ENCODE measurements at regions not wholly inside any gene's neighbourhood (a gene's known extent, or its start where the extent isn't known, plus 50 kb on each side); places are given as distances from the start of the nearest gene placed in this dataset.

GRCh38 chrX:123036401-123036800 lies 147.7 kb upstream of the GRIA3 start:
- no peak for DNase-seq (ENCODE audit: low read depth in 1 of 2, low spot score in 1 of 2)
- H3K4me3 ChIP-seq, result no peak overlapping the region
- no peaks in the 10 kb centered on the region for H3K4me1 ChIP-seq (ENCODE audit: low read depth)
- H3K36me3 ChIP-seq, result no peaks in the 10 kb centered on the region
- H3K9me3 ChIP-seq (ENCODE audit: low read depth), result no peaks in the 10 kb centered on the region
- no peak for TF ChIP-seq CTCF (IDR thresholded peaks at IDR 0.05; ENCODE audit: low read depth, low read length)
- H3K27me3 ChIP-seq, result no peaks in the 10 kb centered on the region
- H3K27ac ChIP-seq, result no peak overlapping the region

- no peaks in the 10 kb centered on the region for H3K4me1 ChIP-seq (ENCODE audit: low read depth)
- TF ChIP-seq CTCF (IDR thresholded peaks at IDR 0.05; ENCODE audit: low read depth, low read length), result no peak
- H3K27ac ChIP-seq, result no peak overlapping the region
- no peaks in the 10 kb centered on the region for H3K27me3 ChIP-seq
- H3K36me3 ChIP-seq, result no peaks in the 10 kb centered on the region
- DNase-seq (ENCODE audit: low read depth in 1 of 2, low spot score in 1 of 2), result no peak
- no peak overlapping the region for H3K4me3 ChIP-seq
- no peaks in the 10 kb centered on the region for H3K9me3 ChIP-seq (ENCODE audit: low read depth)
These were observed 134.9 kb upstream of the GRIA3 start for GRCh38 chrX:123049071-123049625.

- H3K4me3 ChIP-seq, result no peak overlapping the region
- no peaks in the 10 kb centered on the region for H3K4me1 ChIP-seq (ENCODE audit: low read depth)
- no peaks in the 10 kb centered on the region for H3K36me3 ChIP-seq
- no peaks in the 10 kb centered on the region for H3K27me3 ChIP-seq
- H3K9me3 ChIP-seq (ENCODE audit: low read depth), result peaks cover 3% of the 10 kb centered on the region
- H3K27ac ChIP-seq, result no peak overlapping the region
- no peak for TF ChIP-seq CTCF (IDR thresholded peaks at IDR 0.05; ENCODE audit: low read depth, low read length)
- DNase-seq (ENCODE audit: low read depth in 1 of 2, low spot score in 1 of 2), result no peak
These were observed 123.1 kb upstream of the GRIA3 start for GRCh38 chrX:123060986-123061385.

- DNase-seq (ENCODE audit: low read depth in 1 of 2, low spot score in 1 of 2), result no peak
- no peaks in the 10 kb centered on the region for H3K4me1 ChIP-seq (ENCODE audit: low read depth)
- no peak for TF ChIP-seq CTCF (IDR thresholded peaks at IDR 0.05; ENCODE audit: low read depth, low read length)
- no peak overlapping the region for H3K27ac ChIP-seq
- no peak overlapping the region for H3K4me3 ChIP-seq
- H3K9me3 ChIP-seq (ENCODE audit: low read depth), result peaks cover 3% of the 10 kb centered on the region
- H3K36me3 ChIP-seq, result no peaks in the 10 kb centered on the region
- H3K27me3 ChIP-seq, result no peaks in the 10 kb centered on the region
These were observed 120.0 kb upstream of the GRIA3 start for GRCh38 chrX:123064053-123064452.

- no peak overlapping the region for H3K27ac ChIP-seq
- no peaks in the 10 kb centered on the region for H3K9me3 ChIP-seq (ENCODE audit: low read depth)
- no peaks in the 10 kb centered on the region for H3K36me3 ChIP-seq
- H3K27me3 ChIP-seq, result no peaks in the 10 kb centered on the region
- DNase-seq (ENCODE audit: low read depth in 1 of 2, low spot score in 1 of 2), result no peak
- no peaks in the 10 kb centered on the region for H3K4me1 ChIP-seq (ENCODE audit: low read depth)
- TF ChIP-seq CTCF (IDR thresholded peaks at IDR 0.05; ENCODE audit: low read depth, low read length), result no peak
- no peak overlapping the region for H3K4me3 ChIP-seq
These were observed 111.2 kb upstream of the GRIA3 start for GRCh38 chrX:123072686-123073385.

Measured in cardiac muscle cell (in vitro differentiated cells and primary cell).